ENCODE measurements at regions not wholly inside any gene's neighbourhood (a gene's known extent, or its start where the extent isn't known, plus 50 kb on each side); places are given as distances from the start of the nearest gene placed in this dataset.
"Not testable (repeated sequence)": the region's sequence is repeated elsewhere in the genome, so short reads cannot be mapped to it uniquely, and the experiment has no call there.

DNA sequence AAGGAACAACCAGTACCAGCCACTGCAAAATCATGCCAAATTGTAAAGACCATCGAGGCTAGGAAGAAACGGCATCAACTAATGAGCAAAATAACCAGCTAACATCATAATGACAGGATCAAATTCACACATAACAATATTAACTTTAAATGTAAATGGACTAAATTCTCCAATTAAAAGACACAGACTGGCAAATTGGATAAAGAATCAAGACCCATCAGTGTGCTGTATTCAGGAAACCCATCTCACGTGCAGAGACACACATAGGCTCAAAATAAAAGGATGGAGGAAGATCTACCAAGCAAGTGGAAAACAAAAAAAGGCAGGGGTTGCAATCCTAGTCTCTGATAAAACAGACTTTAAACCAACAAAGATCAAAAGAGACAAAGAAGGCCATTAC, 97.6 kb downstream of the GPX5 start:
- DNase-seq, result not testable (repeated sequence)

DNA sequence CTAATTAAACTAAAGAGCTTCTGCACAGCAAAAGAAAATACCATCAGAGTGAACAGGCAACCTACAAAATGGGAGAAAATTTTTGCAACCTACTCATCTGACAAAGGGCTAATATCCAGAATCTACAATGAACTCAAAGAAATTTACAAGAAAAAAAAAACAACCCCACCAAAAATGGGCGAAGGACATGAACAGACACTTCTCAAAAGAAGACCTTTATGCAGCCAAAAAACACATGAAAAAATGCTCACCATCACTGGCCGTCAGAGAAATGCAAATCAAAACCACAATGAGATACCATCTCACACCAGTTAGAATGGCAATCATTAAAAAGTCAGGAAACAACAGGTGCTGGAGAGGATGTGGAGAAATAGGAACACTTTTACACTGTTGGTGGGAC, 100.7 kb downstream of the GPX5 start:
- not testable (repeated sequence) for DNase-seq

DNA sequence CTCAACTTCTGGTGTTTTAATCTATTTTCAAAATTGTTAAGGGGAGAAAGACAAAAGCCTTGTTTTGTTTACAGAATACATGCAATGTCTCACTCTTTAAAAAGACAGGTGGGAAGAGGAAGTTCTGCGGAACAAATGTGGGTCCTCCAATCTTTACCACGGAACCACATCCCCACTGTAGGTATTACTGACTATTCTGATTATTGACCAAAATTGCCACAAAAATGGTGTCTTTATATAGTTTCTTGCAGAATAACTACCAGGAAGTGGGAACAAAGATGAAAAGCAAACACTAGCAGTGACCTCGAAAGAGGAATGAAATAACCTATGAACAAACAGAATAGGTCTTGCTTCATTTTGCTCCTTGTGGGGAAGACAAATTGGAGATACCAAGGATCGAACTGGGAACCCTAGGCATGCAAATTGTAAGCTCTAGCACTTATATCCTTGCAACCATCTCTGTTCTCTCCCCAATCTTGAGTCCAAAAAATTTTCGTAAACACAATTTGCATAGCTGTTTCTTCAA, 106.7 kb downstream of the GPX5 start:
- DNase-seq, result no peak

DNA sequence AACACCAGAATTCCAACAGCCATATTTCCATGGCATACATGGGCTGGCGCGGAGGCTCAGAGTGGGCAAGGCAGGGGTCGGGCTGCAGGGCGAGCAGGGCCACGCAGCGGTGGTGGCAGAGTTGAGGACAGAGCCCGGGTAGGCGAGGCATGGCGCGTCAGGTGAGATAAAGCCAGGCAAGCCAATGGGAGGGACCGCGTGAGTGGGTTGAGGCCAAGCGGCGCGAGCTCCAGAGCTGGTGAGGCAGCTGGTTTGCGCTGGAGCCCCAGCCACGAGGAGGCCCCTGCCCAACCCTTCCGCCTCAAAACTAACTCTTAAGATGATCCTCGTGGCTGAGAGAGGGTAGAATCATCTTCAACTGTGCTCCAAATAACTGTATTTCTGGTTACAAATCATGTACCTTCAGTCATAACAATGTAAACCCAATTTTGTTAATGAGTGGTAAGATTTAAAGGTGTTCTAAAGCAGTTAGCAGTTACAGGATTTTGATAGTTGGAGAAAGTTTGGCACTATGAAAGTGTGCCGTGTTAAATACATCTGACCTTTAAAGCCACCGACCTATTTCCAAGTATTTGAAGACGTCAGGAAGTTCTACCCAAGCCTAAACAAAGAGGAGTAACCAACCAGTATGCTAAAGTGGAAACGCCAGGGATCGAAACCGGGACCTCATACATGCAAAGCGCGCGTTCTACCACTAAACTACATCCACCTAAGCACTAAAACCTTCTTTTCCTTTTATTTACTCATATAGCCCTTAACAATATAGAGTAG, 107.9 kb downstream of the GPX5 start:
- DNase-seq, result no peak

DNA sequence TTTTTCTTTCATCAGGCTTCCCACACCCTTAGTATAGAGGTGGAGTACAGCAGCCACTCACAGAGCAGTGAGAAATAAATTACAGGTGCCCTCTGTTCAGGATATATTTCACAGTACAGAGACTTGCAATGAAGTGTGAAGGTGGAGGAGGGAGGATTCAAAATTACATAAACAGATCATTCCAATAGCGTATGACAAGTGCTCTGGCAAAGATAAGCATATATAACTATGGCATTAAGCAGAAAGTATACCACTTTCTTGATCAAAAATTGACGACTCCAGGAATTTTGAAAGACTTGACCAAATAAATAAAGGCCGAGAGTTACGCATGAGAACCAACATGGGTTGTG, 108.7 kb downstream of the GPX5 start:
- no peak for DNase-seq

DNA sequence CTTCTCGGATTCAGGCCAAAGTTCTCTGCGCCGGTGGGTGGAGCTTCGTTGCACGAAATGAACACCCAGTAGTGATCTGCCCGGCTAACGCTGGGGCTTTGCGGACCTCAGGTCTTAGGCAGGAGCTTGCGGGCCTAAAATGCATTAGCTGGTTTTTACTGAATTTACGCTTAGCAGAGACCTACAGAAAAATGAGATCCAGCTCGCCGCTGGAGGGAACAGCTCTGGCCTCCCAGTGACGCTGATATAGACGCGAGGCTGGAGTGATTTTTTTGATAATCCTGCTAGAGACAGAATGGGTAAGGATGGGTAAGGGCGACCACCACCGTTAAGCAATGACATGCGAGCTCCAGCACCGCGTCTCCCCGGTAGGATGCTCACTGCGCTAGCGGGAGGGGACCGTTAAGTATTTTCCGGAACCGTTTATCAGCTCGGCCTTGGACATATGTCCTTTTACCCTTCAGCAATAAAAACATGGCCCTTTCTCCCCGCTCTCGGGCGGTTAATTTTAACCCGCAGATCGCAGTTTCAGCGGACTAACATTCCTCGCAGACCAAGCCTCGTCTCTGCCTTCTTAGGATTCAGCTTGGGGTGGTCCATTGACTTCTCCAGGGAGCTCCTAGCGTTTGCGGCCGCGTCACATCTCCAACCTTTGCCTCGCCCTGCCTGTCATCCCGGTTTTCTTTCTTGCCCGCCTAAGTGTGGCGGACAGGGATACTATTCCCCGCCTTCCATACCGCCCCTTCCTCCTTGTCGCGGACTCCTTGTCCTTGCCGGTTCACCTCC, 109.3 kb downstream of the GPX5 start:
- DNase-seq, result peak in 2 of 3 donors; percentile 18 to 56

DNA sequence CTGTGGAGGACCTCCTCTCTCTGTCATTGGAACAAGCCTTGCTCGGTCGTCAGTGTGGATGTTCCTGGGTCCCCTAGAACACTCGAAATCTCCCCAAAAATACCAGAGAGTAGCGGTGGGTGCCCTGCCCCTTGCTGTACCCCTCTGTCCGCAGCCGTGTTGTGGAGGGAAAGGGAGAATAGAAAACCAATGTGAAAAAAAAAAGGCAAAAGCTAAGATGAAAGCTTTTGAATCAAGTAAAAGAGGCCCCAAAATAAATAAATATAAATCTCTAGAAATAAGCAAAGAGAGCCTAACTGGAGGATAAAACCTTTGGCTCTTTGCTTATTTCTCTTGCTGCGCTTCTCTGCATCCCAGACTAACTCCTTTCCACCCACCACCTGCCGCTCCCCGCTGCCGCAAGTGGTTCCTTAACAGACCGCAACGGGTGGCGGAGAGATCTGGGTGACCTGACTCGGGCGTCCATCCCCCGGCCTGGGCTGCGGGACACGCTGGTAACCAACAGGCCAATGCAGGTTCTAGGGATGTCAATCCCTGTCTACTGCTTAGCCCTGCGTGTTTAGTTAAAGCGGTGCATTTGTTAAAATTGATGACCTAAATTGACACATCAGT, 110.0 kb downstream of the GPX5 start:
- DNase-seq, result peak in 1 of 3 donors; percentile 10

DNA sequence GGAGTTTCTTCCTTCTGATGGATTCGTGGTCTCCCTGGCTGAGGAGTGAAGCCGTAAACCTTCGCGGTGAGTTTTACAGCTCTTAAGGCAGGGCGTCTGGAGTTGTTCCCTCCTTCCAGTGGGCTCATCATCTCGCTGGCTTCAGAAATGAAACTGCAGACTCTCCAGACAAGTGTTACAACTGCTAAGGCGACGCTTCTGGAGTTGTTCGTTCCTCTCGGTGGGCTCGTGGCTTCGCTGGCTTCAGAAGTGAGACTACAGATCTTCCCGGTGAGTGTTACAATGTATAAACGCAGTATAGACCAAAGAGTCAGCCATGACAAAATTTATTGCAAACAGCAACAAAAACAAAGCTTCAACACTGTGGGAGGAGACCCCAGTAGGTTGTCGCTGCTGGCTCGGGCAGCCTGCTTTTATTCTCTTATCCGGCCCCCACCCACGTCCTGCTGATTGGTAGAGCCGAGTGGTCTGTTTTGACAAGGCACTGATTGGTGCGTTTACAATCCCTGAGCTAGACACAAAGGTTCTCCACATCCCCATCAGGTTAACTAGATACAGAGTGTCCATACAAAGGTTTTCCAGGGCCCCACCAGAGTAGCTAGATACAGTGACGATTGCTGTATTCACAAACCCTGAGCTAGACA, 113.2 kb downstream of the GPX5 start:
- DNase-seq, result no peak

DNA sequence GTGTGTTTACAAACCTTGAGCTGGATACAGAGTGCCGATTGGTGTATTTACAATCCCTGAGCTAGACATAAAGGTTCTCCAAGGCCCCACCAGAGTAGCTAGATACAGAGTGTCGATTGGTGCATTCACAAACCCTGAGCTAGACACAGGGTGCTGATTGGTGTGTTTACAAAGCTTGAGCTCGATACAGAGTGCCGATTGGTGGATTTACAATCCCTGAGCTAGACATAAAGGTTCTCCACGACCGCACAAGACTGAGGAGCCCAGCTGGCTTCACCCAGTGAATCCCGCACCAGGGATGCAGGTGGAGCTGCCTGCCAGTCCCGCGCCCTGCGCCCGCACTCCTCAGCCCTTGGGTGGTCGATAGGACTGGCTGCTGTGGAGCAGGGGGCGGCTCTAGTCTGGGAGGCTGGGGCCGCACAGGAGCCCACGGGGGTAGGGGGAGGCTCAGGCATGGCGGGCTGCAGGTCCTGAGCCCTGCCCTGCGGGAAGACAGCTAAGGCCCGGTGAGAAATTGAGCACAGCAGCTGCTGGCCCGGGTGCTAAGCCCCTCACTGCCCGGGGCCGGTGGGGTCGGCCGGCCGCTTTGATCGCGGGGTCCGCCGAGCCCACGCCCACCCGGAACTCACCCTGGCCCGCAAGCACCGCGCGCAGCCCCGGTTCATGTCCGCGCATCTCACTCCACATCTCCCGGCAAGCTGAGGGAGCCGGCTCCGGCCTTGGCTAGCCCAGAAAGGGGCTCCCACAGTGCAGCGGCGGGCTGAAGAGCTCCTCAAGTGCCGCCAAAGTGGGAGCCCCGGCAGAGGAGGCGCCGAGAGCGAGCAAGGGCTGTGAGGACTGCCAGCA, 114.0 kb downstream of the GPX5 start:
- DNase-seq, result not testable (repeated sequence)

DNA sequence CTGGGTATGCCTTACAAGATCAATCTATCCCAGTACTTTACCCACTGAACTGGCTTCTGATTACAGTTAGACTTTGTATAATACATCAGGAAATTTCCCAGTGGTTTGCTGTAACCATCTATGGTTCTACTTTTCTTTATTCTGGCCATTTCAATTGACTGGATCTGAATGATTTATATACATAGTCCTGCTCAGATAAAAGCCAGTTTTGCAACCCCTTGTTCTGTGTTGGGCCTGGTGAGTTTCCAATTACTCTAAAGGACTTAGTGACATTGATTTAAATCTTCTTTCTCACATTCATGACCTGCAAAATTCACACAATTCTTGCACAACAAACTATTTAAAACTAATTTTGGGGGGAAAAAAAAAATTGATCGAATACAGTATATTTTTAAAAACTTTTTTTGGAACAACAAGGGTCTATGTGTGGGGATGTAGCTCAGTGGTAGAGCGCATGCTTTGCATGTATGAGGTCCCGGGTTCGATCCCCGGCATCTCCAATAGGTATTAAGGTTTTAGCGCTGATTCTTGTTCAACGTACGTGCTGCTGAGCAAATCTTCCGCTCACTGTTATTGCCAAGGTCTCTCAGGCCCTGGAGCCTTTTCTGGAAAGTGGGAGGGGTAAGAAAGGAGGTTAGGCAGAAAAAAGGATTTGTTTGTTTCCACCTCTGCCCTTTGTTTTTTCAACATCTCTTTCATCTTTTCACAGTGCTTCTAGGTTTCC, 117.5 kb downstream of the GPX5 start:
- peak; percentile 25 to 53 (median 45) for DNase-seq

DNA sequence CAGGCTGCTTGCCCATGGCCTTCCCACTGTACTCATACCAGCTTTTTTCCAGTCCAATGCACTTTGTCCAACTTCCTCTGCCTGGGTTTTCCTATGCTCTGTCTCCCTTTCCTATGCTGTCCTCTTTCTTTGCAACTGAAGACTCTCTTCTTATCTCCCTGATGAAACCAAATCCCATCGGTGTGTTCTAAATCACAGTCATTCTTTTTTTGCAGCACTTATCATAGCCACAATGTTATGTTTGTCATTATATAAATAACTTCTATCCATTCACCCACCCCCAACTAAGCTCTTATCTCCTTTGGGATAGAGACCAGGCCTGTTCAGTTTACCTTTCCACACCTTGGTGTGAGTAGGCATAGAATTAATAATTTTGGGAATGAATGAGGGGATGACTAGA, 121.0 kb downstream of the GPX5 start:
- no peak for DNase-seq

DNA sequence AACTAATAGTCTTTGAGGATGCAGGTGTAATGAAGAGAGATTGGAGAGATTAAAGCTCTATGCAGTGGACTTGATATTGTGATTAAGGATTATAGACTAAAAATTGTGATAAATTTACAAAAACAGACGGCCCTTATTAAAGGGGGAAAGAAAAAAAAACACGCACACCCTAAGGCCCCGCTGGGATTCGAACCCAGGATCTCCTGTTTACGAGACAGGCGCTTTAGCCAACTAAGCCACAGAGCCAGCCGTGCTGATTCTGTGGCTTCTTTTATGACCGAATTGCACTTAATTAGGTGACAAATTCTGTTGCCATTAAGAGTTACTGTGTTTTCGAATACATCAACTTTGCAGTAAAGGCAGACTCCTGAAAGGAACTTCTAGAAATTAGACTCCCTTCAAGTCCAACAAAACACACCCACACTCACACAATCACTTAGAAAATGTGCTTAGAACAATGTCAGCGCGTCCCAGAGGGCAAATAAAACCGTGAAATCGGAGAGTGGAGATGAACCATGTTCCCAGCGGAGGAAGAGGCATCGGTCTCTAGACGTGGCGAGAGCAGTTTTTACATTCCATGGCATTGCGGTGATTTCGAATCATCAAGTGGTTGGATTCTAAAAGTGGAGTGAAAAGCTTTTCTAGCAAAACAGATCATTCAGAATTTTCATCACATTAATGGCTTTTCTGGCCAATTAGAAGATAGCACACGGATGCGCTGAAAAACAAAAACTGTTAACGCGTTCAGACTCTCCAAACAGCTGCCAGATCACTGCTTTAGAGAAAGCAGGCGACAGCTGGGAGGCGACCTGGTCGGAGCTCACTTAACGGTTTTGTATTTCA, 122.6 kb downstream of the GPX5 start:
- DNase-seq, result peak; percentile 72 to 83 (median 81)

DNA sequence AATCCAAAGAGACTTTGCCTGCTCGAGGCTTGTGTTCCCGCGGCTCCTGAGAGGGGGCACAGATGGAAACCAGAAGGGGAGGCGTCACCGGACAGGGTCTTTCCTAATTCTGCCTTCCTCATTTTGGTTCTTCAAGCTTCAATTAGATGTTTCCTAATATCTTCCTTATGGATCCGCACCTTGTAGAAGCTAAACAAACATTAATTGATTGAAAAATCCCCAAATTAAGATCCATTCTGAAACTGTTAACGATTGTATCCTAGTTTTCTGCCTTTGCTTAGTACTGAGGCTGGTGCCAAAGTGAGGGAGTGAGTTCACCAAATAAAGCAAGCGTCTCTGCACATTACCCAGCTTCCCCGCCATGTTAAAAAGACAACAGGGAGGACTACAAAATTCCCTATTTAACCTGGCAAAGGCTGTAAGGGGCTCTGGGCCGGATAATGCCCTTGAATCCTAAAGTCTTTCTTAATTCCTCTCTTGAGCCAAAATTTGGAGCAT, 123.2 kb downstream of the GPX5 start:
- no peak for DNase-seq

DNA sequence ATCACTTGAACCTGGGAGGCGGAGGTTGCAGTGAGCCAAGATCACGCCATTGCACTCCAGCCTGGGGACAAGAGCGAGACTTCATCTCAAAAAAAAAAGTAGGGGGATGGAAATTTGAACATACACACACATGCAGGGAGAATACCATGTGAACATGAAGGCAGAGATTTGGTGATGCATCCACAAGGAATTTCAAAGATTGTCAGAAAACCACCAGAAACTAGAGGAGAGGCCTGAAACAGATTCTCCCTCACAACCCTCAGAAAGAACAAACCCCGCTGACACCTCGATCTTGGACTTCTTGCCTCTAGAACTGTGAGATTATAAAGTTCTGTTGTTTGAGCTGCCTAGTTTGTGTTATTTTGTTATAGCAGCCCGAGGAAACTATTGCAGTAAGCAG, 125.5 kb downstream of the GPX5 start:
- no peak for DNase-seq

DNA sequence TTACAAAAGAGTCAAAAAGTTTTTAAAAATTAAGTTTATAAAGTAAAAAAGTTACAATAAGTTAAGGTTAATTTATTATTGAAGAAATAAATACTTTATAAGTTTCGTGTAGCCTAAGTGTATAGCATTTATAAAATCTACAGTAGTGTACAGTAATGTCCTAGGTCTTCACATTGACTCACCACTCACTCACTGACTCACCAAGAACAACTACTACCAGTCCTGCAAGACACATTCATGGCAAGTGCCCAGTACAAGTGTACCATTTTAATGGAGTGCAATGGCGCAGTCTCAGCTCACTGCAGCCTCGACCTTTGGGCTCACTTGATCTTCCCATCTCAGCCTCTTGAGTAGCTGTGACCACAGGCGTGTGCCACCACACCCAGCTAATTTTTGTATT, 128.2 kb downstream of the GPX5 start:
- no peak for DNase-seq

DNA sequence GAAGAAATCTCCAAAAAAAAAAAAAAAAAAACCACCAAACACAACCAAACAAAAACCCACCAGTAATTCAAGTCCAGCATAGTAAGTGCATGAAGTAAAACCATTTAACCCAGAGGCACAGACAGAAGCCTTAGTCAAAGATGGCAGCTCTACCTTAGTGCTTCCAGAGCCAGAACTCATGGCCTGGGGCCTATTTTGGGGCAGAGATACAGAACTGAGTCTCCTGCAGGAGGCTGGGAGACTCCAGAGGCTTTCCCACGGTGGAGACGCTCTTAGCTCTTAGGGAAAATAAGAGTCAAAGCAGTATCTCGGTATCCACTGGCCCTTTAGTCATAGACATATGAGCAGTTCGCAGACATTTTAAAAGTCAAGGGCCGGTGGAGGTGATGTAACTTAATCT, 129.5 kb downstream of the GPX5 start:
- no peak for DNase-seq

DNA sequence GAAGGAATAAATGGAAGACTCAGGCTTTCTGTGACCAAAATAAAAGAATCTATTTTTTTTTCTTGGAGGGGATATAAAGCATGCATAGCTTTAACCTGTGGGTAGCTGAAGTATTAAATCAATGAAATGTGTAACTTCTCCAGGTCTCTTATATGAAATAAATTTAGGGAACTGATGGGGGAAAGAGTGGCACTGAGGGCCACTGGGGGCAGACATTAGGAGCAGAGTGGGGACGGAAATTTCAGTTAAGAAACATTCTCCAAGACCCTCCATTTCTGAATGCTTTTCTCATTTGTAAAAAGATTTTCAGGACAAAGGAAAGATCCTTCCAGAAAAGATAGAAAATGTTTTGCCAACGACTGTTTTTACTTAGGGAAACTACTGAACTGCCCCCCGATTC, 131.0 kb downstream of the GPX5 start:
- DNase-seq, result peak in 1 of 3 donors; percentile 6

DNA sequence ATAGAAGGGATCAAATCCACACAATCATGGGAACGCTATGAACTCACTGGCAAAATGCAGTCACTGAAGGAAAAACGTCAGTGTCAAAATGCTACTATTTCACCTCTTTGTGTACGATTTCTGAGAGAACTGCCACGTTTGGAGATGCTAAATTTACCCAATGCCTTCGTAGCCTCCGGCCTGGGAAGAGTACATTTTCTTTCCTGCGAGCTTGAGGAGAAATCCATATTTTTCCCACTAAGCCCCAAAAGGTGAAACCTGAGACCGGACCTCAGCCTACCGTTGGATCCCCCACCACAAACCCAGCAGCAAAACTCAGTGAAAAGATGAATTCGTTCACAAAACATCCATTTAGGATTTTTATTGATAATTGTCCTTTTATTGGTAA, 131.7 kb downstream of the GPX5 start:
- peak in 2 of 3 donors; percentile 12 to 62 for DNase-seq

DNA sequence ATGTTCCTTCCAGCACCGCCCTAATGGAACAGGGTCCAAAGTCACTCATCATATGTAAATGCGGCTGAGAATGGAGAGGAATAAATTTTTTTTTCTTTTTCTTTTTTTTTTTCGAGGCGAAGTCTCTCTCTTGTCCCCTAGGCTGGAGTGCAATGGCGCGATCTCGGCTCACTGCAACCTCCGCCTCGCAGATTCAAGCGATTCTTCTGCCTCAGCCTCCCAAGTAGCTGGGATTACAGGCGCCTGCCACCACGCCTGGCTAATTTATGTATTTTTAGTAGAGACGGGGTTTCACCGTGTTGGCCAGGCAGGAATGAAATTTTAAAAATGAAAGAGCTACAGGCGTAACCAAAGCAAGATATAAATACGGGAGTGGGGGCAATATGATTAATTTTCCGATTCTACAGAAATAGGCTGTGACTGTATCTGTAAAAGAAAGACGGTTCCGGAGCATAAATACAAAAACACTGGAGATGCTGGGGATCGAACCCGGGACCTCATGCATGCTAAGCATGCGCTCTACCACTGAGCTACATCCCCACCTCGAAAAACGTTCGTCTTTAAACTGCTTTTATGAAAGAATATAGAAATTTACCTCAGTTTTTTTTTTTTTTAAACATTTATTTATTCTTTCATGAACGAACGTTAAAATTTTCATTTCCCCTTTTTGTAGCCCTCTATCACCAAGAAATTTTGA, 132.2 kb downstream of the GPX5 start:
- peak; percentile 58 to 86 (median 83) for DNase-seq
